ENCODE measurements at regions not wholly inside any gene's neighbourhood (a gene's known extent, or its start where the extent isn't known, plus 50 kb on each side); places are given as distances from the start of the nearest gene placed in this dataset.

DNA sequence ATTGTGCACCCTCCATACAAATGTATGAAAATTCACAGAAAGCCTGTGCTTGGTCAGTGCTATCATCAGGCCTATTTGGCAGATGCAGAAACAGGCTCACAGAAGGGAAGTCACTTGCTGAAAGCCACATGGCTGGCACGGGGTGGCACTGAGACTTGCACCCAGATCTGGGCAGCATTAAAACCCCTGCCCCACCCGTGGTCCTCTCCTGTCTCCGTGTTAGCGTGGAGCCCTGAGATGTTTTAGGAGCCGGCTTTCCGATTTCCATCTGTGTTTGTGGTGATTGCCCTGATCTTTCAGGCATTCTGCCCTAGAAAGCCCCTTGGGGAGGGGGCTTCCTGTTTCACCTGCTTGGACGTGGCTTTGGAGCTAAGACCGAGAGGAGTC, 102.2 kb upstream of the IER5L start:
- DNase-seq (ENCODE audit: low read depth): no peak
- no peak for TF ChIP-seq CTCF (IDR thresholded peaks at IDR 0.05; ENCODE audit: low read length, missing control alignments)
- no peak overlapping the region for H3K4me3 ChIP-seq (replicated peaks; ENCODE audit: low read depth, low read length)

DNA sequence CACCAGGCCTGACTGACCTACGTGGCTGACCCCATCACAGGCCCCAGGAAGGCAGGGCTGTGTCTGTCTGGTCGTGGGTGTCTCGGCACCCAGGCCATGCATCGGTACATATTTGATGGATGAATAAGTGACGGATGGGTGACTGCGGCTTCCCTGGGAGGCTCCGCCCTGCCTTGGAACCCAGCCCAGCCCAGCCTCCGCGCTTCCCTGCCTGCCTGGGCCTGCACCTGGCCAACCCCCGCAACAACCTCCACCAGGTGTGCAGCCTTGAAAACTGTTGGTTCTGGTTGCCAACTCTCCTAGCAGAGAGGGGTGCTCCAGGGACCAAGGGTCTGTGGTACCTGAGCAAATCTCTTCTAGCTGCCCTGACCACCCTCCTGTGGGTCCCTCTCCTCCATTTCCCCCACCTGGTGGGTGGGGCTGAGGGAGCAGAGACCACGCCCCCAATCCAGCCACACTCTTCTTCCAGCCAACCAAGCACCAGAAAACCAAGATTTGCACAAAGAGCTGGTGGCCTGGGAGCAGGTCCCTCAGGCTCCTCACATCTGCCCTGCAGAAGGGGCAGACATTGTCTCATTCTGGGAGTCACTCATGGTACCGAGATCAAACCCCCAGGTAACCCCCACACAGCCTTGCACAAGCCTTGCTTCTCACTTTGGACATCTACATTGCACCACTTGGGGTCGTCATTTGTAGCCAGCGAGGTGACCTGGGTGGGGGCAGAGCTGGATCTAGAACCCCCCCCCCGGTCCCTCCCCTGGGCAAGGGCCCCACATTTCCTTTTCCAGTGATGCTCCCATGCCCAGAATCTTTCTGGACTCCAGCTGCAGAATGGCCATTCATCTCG, 100.6 kb upstream of the IER5L start:
- H3K4me3 ChIP-seq (replicated peaks; ENCODE audit: low read depth, low read length): no peak overlapping the region
- DNase-seq (ENCODE audit: low read depth): peak; percentile 6
- TF ChIP-seq CTCF (IDR thresholded peaks at IDR 0.05; ENCODE audit: low read length, missing control alignments): no peak

GRCh38 chr9:129276486-129277230, 98.6 kb upstream of the IER5L start:
- no peak for DNase-seq (ENCODE audit: low read depth)
- H3K4me3 ChIP-seq (replicated peaks; ENCODE audit: low read depth, low read length): no peak overlapping the region
- TF ChIP-seq CTCF (IDR thresholded peaks at IDR 0.05; ENCODE audit: low read length, missing control alignments): no peak

DNA sequence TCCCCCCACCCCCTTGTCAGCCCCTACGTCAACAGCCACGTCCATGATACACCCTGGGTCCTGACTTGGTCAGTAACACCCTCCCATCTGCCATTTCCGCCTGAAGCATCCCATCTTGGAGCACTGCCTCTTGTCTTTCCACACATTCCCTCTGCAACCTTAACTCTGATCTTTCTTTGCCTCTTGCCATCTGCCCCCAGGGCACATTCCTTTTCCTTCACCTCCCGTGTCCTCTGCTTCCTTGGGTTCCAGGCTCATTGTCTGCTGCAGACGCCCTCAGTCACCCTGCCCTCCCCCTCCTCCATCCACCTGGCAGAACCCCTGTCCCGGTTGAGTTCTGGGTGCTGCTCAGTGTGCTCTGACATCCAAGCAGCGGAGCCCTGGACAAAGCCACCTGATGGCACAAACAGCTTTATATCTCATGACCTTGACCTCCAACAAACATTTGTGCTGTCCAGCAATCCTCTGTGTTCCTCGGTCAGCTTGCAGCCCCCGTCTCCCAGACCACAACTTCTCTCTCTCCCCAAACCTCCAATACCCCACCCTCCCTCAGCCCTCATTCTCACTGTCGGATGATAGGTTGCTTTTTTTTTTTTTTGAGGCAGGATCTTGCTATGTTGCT, 97.7 kb upstream of the IER5L start:
- no peak for TF ChIP-seq CTCF (IDR thresholded peaks at IDR 0.05; ENCODE audit: low read length, missing control alignments)
- DNase-seq (ENCODE audit: low read depth): peak; percentile 11
- no peak overlapping the region for H3K4me3 ChIP-seq (replicated peaks; ENCODE audit: low read depth, low read length)

DNA sequence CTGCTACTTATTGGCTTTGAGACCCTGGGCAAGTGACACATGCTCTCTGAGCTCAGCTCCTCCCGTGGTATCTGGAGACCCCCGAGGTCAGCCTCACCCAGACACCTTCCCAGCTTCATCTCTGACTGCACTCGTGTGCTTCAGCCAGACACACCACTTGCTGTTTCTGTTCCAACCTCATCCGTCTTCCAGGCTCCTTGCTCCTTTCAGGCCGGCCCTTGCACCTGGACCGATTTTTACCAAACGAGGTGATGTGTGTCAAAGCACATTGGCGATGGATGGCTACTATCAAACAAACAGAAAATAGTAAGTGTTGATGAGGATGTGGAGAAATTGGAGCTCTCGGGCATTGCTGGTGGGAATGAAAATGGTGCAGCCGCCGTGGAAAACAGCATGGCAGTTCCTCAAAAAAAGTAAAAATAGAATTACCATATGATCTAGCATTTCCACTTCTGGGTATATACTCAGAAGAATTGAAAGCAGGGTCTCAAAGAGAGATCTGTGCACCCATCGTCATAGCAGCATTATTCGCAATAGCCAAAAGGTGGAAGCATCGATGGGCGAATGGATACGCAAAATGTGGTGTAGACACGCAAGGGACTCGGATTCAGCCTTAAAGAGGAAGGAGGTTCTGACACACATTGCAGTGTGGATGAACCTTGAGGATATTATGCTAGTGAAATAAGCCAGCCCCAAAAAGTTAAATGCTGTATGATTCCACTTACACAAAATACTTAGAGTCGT, 96.1 kb upstream of the IER5L start:
- TF ChIP-seq CTCF (IDR thresholded peaks at IDR 0.05; ENCODE audit: low read length, missing control alignments): no peak
- no peak for DNase-seq (ENCODE audit: low read depth)
- no peak overlapping the region for H3K4me3 ChIP-seq (replicated peaks; ENCODE audit: low read depth, low read length)

GRCh38 chr9:129273136-129273895, 95.3 kb upstream of the IER5L start:
- H3K4me3 ChIP-seq (replicated peaks; ENCODE audit: low read depth, low read length): no peak overlapping the region
- no peak for TF ChIP-seq CTCF (IDR thresholded peaks at IDR 0.05; ENCODE audit: low read length, missing control alignments)
- no peak for DNase-seq (ENCODE audit: low read depth)
